Chondrocyte (in vitro differentiated cells): ENCODE measurements at regions not wholly inside any gene's neighbourhood (a gene's known extent, or its start where the extent isn't known, plus 50 kb on each side); places are given as distances from the start of the nearest gene placed in this dataset.
"Not testable (repeated sequence)": the region's sequence is repeated elsewhere in the genome, so short reads cannot be mapped to it uniquely, and the experiment has no call there.

Experiments used
- DNase-seq: peaks from one replicate; pipeline ENCODE4 v3.0.0; 2021; ENCODE audit warnings: mixed read lengths, low spot score
- H3K27ac Mint-ChIP-seq: one replicate; pipeline ENCODE4 v1.8.0; 2021; ENCODE audit warnings: mild to moderate bottlenecking, moderate library complexity, mixed read lengths; ENCODE audit not compliant: unreplicated experiment
- H3K27me3 Mint-ChIP-seq: 2 replicates; pipeline ENCODE4 v1.8.0; 2021; ENCODE audit warnings: low read depth, mixed read lengths
- H3K36me3 Mint-ChIP-seq: 2 replicates; pipeline ENCODE4 v1.8.0; 2021; ENCODE audit warnings: low read depth, mixed read lengths
- H3K4me1 Mint-ChIP-seq: 2 replicates; pipeline ENCODE4 v1.8.0; 2021; ENCODE audit warnings: low read depth, mild to moderate bottlenecking, mixed read lengths
- H3K4me3 Mint-ChIP-seq: one replicate; pipeline ENCODE4 v1.8.0; 2021; ENCODE audit warnings: mild to moderate bottlenecking, moderate library complexity, mixed read lengths; ENCODE audit not compliant: unreplicated experiment
- H3K9me3 Mint-ChIP-seq: 2 replicates; pipeline ENCODE4 v1.8.0; 2021; ENCODE audit warnings: low read depth, mixed read lengths
- CTCF ChIP-seq: fragments of 200-600 bp; sonication (generic); IDR thresholded peaks from 2 replicates; pipeline ENCODE4 v1.5.0; 2021; ENCODE audit warnings: antibody characterized with exemption, mild to moderate bottlenecking, moderate library complexity

- Mint-ChIP-seq H3K4me1 (peaks cover 18% of the 10 kb centered on the region), H3K36me3 (no peaks in the 10 kb centered on the region), H3K27me3 (peaks cover 1% of the 10 kb centered on the region), H3K9me3 (no peaks in the 10 kb centered on the region), H3K4me3 (peak overlapping the region; percentile 86), H3K27ac (peak overlapping the region; percentile 93)
- no peak for DNase-seq
- no peak for TF ChIP-seq CTCF
Measured at GRCh38 chr6:27791182-27791943, 120.8 kb downstream of the OR2B2 start.

- not testable (repeated sequence) for DNase-seq, H3K27me3 Mint-ChIP-seq, H3K9me3 Mint-ChIP-seq, H3K4me3 Mint-ChIP-seq, H3K27ac Mint-ChIP-seq, H3K36me3 Mint-ChIP-seq
- H3K4me1 Mint-ChIP-seq: peaks cover 12% of the 10 kb centered on the region
Measured at GRCh38 chr6:27788376-27788775, 123.8 kb downstream of the OR2B2 start.

- Mint-ChIP-seq H3K4me1 (no peaks in the 10 kb centered on the region), H3K27ac (no peak overlapping the region), H3K9me3 (no peaks in the 10 kb centered on the region), H3K4me3 (no peak overlapping the region), H3K36me3 (no peaks in the 10 kb centered on the region), H3K27me3 (peaks cover 9% of the 10 kb centered on the region)
- no peak for TF ChIP-seq CTCF
- DNase-seq: no peak
Measured at GRCh38 chr6:27786048-27786447, 126.1 kb downstream of the OR2B2 start.

GRCh38 chr6:27785294-27785693, 126.9 kb downstream of the OR2B2 start:
- Mint-ChIP-seq H3K27ac (no peak overlapping the region), H3K36me3 (no peaks in the 10 kb centered on the region), H3K27me3 (peaks cover 10% of the 10 kb centered on the region), H3K4me3 (no peak overlapping the region), H3K4me1 (no peaks in the 10 kb centered on the region), H3K9me3 (no peaks in the 10 kb centered on the region)
- no peak for TF ChIP-seq CTCF
- no peak for DNase-seq

- no peak overlapping the region for H3K27ac Mint-ChIP-seq
- H3K4me3 Mint-ChIP-seq: no peak overlapping the region
- TF ChIP-seq CTCF: no peak
- peaks cover 24% of the 10 kb centered on the region for H3K27me3 Mint-ChIP-seq
- H3K4me1 Mint-ChIP-seq: no peaks in the 10 kb centered on the region
- no peaks in the 10 kb centered on the region for H3K36me3 Mint-ChIP-seq
- DNase-seq: no peak
- no peaks in the 10 kb centered on the region for H3K9me3 Mint-ChIP-seq
Measured at GRCh38 chr6:27782748-27783147, 129.4 kb downstream of the OR2B2 start.
